ENCODE measurements at regions not wholly inside any gene's neighbourhood (a gene's known extent, or its start where the extent isn't known, plus 50 kb on each side); places are given as distances from the start of the nearest gene placed in this dataset.
"Not testable (repeated sequence)": the region's sequence is repeated elsewhere in the genome, so short reads cannot be mapped to it uniquely, and the experiment has no call there.

DNA sequence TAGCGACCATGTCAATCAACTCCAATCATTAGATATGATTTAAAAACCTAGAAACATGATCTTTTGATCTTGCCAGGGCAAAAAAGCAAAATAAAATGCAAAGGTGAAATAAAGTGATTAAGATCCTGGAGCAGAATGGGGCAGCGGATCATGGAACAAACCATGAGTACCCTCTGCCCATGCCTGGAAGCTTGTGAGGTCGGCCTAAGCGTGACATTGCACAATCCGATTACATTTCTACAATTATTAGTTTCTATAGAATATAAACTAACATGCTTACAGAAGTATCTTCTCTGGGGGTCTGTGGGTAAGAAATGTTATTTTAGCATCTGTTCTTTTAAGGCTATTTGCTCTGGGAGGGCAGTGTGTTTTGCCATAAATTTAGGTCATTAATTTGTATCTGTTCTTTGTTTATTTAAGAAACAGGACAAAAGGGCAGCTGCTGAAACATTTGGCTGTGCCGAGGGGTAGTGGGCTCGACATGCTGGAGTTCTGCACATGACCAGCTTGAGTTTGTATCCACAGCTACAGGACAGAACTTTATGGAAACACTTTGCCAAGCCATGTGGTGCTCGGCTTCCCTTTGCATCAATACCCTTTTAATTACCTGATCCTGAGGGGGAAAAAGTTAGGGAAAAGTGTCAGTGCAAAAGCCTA lies 55.9 kb downstream of the ZBTB18 start:
- DNase-seq (ENCODE audit: low spot score) = no peak

DNA sequence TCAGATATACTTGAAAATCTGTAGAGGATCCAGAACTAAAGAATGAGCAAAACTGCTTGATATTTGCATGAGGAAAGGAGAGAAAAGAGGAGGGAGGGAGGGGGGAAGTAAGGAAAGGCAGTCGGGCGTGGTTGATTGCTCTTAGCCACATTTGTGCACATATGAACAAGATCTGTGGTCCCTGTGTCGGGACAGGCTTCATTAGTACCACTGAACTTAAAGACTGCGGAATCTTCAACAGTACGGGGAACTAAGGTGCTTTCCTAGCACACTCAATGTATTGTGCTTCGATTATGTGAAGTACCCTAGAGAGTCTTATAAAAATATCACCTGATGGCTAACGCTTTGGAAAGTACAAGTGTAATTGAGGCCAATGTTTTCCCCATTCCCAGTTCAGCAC lies 59.9 kb downstream of the ZBTB18 start:
- no peak for DNase-seq (ENCODE audit: low spot score)

DNA sequence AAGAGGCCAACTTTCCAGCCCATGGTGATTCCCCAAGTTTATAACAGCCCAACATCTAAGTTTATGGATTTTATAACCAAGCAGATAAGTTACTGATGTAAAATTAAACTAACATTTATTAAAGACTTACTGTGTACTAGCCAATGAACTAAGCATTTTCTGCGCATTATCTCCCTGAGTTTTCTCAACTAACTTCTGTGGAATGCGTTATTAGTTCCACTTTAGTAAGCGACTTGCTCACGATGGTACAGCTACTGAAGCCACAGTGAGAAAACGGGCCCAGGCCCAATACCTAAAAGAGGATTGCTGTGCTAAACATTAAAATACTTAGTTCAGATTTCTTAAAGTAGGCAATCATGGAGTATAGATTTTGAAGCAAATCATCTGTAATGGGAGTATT lies 61.0 kb downstream of the ZBTB18 start:
- no peak for DNase-seq (ENCODE audit: low spot score)

DNA sequence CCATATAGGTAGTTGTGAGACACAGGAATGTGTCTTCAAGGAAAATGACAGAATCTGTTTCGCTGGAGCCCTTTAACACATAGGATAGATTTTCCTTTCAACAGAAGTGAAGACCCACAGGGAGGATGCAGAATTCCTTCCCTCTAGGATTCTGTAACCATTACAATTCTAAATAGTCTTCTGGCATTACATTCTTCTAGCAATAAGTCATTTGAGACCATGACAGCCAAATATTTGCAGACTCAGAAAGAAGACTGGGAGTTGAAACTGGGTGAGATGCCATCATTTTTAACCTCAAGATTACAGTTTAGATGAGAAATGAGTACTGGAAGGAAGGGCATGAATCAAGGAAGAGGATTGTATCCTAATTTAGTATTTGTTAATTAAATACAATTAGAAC lies 61.6 kb downstream of the ZBTB18 start:
- DNase-seq (ENCODE audit: low spot score) = no peak

DNA sequence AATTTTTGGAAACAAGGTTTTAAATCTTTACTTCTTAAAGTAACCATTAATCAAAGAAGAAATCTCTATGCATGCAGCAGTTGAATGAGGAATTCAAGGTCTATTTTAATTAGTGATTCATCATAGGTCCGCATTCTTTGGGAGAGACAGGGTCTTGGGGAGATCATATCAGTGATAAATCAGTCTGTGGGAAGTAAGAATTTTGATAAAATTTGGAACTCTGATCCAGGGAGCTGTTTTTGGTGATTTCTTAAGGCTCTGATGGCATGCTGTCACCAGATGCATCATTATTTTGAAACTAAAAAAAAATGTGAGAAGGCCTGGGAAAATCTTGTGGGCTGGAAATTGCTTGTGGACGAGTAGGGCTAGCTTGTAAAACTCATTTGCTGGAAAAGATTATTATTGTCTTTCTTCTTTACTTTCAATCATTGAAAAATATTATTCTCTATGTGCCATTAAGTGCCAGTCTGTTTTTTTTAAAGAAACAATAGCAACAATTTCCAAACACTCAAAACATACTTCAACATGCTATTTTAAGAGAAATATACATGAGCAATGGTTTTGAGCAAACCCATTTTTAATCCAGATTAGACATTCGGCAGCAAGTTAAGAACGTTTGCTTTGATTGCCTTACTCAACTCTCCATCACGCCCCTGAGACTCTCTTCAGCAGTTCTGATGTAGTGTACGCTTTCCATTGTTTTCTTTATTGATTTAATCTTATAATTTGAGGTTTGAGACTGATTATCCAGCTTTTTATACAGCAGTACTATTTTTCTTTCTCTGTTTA lies 62.6 kb downstream of the ZBTB18 start:
- no peak for DNase-seq (ENCODE audit: low spot score)

DNA sequence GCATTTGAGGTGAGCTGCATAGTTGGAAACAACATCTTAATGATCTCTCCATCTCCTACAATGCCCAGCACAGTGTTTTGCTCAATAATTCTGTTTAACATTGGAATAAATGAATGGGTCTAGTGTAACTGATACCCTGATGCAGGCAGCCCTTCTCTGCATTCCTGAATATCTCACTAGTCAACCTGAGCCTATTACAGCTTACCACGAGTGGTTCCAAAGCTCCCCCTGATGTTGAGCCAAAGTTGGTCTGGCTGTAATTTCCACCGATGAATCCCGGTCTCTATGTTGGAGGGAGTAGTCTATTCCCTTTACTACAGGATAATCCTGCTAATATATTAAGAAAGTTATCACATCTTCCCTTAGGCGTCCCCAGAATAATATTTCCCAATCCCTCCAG lies 63.8 kb downstream of the ZBTB18 start:
- no peak for DNase-seq (ENCODE audit: low spot score)

DNA sequence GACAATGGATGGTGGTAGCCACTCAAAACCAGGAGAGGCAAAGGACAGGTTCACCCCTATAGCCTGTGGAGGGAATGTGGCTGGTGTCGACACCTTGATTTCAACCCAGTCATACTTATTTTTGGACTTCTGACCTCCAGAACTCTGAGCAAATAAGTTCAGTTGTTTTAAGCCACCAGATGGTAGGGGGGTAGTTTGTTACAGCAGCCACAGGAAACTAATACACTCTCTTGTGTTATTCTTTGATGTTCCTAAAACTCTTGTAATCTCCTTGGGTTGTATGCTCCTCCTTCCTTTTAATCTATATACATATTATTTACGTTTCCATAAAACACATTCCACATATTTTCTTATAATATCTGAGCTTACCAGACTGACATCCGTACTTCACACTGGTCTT lies 65.9 kb downstream of the ZBTB18 start:
- DNase-seq (ENCODE audit: low spot score) = no peak

DNA sequence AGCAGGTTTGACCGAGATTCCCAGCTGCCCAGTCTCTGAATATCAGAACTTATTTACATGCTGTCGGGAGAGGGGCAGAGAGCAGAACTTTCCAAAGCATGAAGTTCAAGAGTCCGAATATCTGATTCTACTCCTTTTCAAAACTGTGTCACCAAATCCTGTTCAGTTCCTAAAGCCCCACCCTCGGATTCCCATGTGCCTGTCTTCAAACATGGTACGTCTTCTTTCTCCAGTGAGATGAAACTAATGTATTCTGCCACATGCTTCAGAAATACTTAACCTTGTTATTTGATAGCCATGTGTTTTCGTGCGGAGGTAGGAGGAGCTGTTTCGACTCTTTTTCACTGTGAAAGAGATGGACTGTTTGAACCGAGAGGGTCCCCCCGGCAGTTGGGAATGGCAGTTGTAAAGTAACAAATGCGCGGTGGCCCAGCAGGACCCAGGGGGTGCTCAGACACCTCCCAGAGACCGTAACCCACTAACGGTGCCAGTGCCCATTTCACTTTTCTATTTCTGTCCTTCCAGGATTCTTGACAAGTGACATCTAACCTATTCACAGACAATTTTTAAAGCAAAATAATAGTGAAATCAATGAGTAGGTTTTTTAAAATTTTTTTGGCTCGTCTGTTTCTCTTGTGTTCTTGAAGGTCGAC lies 67.2 kb downstream of the ZBTB18 start:
- no peak for DNase-seq (ENCODE audit: low spot score)

DNA sequence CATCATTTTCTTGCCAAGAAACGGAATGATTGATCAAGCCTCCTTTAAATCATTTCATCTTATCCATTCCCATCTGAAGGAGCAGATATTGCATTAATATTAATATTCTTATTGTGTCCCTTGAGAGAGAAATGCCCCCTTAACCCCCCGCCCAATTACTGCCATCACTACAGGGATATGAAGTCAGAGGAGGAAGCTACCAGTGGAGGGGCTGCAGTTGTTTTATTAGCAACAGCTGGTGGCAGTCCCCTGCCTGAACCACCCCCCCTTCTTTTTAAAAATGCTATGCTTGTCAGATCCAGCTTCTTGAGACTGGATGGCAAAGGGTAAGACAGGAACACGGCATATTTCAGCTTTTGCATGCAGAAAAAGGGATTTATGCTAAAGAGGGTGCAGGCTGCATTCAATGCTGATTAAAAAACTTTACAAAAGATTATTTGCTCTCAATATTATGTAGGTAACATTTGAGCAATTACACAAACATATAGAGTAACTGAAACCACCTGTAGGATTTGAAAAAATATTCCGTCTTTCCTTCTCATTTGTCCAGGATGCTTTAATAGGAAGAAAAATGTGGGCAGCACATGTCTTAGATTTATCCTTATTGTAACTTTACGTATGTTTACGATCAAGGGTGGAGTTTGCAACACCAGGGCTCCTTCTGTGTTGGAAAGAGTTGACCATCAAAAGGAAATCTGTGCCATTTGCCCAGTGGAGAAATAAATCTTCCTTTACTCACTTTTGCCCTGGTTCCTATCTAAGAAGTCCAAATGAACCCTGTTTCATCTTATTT lies 77.7 kb downstream of the ZBTB18 start:
- DNase-seq (ENCODE audit: low spot score) = no peak

DNA sequence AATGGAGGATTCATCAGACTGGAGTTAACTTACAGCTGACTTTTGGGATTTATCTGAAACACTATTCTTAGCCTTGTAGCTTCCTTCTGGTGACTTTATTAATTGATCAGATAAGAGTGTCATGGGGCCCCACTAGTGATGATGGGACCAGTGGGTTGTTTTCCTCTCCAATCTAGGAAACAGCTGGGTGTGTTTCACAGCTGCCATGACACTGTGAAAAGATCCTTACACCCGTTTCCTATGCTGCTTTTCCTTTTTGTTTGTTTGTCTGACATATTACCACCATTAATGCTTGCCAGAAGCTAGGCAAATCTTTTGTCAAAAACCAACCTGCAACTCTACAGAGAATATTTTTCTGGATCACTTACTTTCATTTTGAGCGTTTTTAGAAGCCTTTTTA lies 86.2 kb downstream of the ZBTB18 start:
- DNase-seq (ENCODE audit: low spot score) = no peak

DNA sequence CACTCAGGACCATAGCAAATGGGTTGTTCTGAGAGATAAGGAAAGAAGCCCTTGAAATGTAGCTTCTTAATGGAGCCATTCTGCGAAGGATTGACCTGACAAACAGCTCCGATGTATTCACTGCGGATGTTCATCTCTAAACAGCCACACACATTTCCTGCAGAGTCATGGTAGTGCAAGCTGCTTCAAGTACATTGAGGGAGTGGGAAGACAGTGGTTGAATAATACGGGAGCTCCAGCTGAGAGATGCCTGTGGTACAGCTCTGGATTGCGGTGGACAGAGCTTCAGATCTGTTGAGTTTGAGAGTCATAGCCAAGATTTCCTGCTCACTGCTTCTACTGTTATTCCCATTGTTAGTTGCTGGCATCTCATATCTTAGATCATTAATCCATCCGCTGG lies 86.6 kb downstream of the ZBTB18 start:
- no peak for DNase-seq (ENCODE audit: low spot score)

DNA sequence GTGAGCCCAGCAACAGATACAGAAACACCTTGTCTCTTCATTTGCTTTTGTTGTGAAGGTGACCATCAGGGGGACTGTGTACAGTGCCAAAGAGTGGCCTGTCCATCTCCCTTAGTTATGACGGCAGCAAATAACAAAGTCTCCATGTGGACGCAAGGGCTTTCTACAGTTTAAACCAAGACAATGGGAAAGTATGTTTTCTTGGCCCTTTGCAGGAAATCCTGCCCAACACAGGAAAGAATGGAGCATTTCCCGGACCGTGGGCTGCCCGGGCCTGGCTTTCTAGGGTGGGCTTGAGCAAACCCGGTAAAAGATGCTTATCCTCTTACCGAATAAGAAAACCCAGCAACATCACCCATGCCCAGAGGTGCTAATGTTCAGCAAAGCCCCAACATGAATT lies 87.3 kb downstream of the ZBTB18 start:
- no peak for DNase-seq (ENCODE audit: low spot score)

DNA sequence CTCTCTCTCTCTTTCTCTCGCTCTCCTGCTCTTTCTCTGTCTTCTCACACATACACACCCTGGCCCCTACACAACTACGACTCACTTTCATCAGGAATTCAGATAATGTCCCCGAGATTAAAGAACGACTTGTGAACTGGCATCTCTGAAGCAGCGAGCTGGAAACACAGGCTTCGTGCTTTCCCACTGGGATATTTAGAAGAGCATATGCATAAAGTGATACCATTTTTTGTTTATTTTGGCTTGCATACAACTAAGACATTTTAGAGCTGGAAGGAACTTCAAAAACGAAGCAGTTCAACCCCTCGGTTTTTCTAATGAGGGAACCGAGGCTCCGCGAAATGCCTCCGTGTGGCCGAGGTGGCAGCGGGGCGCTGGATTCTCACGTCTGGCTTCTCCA lies 88.6 kb downstream of the ZBTB18 start:
- no peak for DNase-seq (ENCODE audit: low spot score)

DNA sequence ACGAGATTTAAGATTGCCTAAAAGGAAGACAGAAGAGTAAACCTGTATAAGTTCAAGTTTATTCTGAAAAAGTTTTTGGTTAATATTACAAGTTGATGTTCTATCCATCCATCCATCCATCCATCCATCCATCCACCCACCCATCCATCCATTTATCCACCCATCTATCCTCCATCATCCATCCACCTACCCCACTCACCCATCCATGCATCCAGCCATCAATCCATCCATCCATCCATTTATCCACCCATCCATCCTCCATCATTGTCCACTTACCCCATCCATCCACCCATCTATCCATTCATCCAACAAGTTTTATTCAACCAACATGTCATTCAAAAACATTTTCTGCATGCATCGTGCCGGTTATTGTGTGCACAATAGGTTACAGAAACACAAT lies 89.3 kb downstream of the ZBTB18 start:
- DNase-seq (ENCODE audit: low spot score) = no peak

DNA sequence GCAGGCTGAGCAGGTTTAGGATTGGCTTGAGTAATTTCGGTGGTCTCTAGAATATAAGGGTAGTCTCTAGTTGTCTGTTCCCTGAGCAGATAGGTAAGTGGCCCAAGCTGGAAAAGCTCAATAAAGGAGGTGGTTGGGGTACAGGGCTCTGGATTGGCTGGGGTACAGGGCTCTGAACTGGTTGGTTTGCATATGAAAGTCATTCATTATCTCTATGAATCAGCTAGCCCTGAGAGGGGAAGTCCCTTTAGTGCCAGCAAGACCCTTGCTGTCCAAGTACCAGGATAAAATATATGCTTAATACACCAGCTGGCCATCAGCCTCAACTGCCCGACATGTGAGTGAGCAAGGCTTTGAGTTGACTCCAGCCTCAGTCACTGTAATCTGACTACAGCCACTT lies 93.0 kb downstream of the ZBTB18 start:
- no peak for DNase-seq (ENCODE audit: low spot score)

DNA sequence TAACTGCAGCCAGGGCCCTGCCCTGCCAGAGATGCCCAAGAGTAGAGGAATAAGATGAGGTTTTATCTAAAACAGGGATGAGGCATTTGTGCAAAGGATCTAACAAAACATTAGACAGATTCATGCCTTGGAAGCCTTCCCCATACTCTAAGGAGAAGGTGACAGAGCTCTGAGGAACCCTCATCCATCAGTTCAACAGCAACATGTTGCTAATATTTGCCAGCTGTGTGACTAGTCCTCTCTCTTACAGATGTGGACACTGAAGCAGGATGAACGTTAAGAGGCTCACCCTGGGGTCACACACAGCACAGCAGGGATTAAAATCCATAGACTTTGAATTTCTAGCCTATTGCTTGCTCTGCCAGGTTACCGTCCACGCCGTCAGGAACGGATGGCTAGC lies 99.0 kb downstream of the ZBTB18 start:
- no peak for DNase-seq (ENCODE audit: low spot score)

DNA sequence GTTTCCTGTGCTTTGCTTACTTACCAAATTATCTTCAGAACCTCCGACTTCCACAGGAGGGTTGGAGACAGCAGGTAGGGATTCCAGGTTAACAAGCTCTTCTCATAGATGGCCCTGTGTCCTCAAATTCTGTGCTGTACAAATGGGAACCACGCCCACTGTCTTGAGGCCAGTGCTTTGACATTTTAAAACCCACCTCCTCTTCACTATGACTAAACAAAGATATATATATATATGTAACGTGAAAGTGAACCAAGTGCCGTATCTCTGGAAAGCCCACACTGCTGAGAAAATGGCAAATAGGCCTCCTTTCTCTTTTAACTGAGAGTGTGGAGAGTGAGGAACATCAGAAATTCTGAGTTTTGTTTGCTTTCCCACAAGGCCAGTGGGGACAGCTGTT lies 99.6 kb downstream of the ZBTB18 start:
- DNase-seq (ENCODE audit: low spot score) = no peak

DNA sequence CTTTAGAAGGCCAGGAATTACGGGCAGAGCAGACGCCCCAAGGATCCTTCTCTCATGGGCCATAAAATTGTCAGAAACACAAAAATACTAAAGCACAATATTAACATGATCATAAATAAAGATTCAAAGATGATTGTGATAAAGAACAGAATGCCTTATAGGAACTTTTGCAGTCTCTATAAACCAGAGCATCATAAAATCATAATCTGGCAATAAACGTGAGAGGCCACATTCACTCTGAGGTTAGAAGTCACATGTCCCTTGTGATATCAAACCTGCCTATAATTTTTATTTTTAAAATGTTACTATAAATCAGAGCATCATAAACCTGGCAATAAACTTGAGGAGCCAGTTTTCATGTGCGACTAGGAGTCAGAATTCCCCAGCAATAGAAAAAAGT lies 100.5 kb downstream of the ZBTB18 start:
- DNase-seq (ENCODE audit: low spot score) = no peak

DNA sequence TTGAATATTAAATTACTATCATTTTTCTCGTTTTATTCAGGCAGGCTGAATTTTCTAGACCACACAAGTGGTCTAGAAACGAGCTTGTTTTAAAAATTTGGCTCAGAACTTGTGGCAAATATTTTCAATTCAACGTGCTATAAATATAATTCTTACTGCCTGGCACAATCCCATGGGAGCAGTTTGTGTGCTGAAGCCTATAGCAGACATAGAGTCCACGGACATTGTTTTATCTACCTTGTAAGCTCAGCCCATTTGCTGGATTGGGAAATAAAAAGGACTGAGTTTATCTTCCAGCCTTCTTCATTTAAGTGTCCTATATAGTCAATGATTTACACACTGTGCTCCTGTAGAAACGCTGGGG lies 103.4 kb downstream of the ZBTB18 start:
- no peak for DNase-seq (ENCODE audit: low spot score)

DNA sequence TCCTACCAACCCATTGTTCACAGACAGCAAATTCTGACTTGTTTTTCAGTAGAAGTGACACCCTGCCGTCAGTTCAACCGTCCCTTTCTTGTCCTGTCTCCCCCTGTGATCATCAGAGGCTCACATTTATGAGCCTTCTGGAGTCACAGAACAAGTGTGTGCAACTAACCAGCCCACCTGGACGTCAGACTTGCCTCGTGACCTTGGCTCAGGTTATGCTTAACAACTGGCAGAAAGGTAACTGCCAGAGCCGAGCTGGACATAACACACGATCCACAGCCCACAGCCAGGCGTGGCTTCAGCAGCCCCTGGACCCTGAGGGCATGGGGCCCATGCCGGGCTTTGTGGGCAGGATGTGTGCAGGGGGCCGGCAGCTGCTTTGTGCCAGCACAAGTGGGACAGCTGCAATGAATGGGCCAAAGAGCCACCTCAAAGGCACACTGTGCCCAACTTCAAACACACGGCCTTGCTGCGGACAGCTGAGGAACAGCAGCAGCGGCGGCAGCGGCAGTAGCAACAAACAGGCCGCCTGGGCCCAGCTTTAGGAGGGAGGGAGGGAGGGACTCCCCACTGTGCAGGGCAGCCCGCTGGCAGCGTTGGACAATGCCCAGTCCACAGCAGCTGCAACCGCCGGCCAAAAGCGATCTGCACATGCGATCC lies 103.9 kb downstream of the ZBTB18 start:
- no peak for DNase-seq (ENCODE audit: low spot score)

DNA sequence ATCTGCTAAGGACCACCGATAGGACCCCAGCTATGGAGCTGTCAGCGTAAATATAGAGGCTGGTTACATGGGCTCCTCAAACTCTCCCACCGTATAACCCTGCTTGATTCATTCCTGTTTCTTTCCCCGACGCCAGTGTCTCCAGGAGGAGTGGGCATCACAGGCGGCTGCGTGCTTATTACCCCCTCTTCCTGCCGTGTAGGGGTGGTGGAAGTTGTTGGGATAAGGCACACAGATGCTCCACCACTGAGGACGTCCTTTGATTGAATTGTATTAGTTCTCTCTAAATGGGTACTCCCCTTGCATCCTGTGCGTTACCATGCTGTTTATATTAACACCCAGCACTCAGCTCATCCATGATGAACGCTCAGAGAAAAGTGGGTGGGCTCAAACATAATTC lies 104.6 kb downstream of the ZBTB18 start:
- no peak for DNase-seq (ENCODE audit: low spot score)

DNA sequence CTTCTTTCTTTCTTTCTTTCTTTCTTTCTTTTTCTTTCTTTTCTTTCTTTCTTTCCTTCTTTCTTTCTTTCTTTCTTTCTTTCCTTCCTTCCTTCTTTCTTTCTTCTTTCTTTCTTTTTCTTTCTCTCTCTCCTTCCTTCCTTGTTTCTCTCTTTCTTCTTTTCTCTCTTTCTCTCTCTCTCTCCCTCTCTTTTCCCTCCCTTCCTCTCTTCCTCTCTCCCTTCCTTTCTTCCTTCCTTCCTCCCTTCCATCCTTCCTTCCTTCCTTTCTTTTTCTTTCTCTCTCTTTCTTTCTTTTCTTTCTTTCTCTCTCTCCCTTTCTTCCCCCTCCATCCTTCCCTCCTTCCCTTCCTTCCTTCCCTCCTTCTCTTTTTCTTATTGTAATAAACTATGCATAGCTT lies 105.5 kb downstream of the ZBTB18 start:
- not testable (repeated sequence) for DNase-seq (ENCODE audit: low spot score)
